ENCODE measurements at regions not wholly inside any gene's neighbourhood (a gene's known extent, or its start where the extent isn't known, plus 50 kb on each side); places are given as distances from the start of the nearest gene placed in this dataset.
A peak's percentile ranks its signal among the peaks of the same experiment; 100 is the strongest.
"Not testable (repeated sequence)": the region's sequence is repeated elsewhere in the genome, so short reads cannot be mapped to it uniquely, and the experiment has no call there.

DNA sequence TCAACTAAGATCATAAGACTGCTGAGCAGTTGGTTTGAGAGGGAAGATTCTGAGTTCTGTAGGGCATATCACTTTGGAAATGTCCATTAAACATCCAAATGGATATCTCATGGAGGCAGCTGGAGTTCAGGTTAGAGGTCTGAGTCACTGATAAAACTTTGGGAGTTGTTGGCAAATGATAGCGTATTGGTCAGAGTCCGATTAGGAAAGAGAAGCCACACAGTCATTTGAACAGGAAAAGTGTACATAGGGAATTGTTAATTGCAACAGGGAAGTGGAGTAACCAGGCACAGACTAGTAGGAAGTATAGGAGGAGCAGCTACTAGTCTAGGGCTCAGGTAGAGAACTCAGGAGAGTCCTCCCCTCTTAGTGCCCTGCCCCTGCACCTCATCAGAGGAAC lies 126.6 kb upstream of the PTPN20 start:
- H3K9me3 ChIP-seq, H3K27me3 ChIP-seq, ATAC-seq, H3K36me3 ChIP-seq, H3K27ac ChIP-seq, H3K4me3 ChIP-seq, H3K4me1 ChIP-seq: not testable (repeated sequence)
- 90% methylated on average over 2 of the region's 2 CpGs; no CpG with 5 or more reads in 1 of the 2 donors for WGBS, 2 donors (ENCODE audit: low coverage in 1 of 2)

- not testable (repeated sequence) for H3K9me3 ChIP-seq, H3K4me1 ChIP-seq, H3K27me3 ChIP-seq, H3K36me3 ChIP-seq, ATAC-seq
- peak overlapping the region; percentile 42 to 59 for H3K4me3 ChIP-seq
- H3K27ac ChIP-seq = peak overlapping the region; percentile 11 to 86 (median 81)
- WGBS, 2 donors (ENCODE audit: low coverage in 1 of 2) = 47% methylated on average over 12 of the region's 18 CpGs; no CpG with 5 or more reads in 1 of the 2 donors
Observed at GRCh38 chr10:46786125-46786517, 125.1 kb upstream of the PTPN20 start.

GRCh38 chr10:46786518-46787320 lies 124.5 kb upstream of the PTPN20 start:
- WGBS, 2 donors (ENCODE audit: low coverage in 1 of 2) = 0 to 5% methylated on average over 2 to 3 of the region's 62 CpGs
- ATAC-seq = peak; percentile 95
- H3K27me3 ChIP-seq, H3K36me3 ChIP-seq, H3K9me3 ChIP-seq, H3K4me1 ChIP-seq: not testable (repeated sequence)
- peak overlapping the region; percentile 42 to 59 for H3K4me3 ChIP-seq
- peak in 1 of 2 donors; percentile 10 for TF ChIP-seq POLR2A (IDR thresholded peaks at IDR 0.05)
- H3K27ac ChIP-seq = peak overlapping the region; percentile 11 to 86 (median 81)

DNA sequence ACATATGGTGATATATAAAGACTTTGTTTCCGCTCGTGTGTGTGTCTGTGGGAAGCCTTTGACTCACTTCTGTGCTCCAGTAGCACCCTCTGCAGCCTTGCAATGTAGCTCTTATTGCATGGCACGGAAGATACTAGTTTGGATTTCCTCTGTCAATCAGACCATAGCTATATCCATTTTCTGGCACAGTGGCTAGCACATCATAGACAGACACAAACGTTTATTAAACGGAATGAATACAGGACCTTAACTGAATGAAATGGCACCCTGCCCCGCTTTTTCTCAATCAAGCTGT lies 124.0 kb upstream of the PTPN20 start:
- Histone ChIP-seq H3K4me1 (peaks cover 0 to 4% (median 0%) of the 10 kb centered on the region in 3 donors), H3K27ac (peak overlapping the region; percentile 1 to 86 (median 81)), H3K9me3 (no peaks in the 10 kb centered on the region), H3K36me3 (no peaks in the 10 kb centered on the region), H3K4me3 (peak overlapping the region; percentile 42 to 59), H3K27me3 (no peaks in the 10 kb centered on the region)
- WGBS, 2 donors (ENCODE audit: low coverage in 1 of 2) = 6 to 11% methylated on average over 6 of the region's 6 CpGs
- TF ChIP-seq POLR2A (IDR thresholded peaks at IDR 0.05) = no peak
- TF ChIP-seq CTCF (IDR thresholded peaks at IDR 0.05) = no peak
- no peak for TF ChIP-seq EP300 (IDR thresholded peaks at IDR 0.05)
- TF ChIP-seq POLR2AphosphoS5 (IDR thresholded peaks at IDR 0.05) = no peak
- peak; percentile 50 for ATAC-seq

- peaks cover 0 to 18% of the 10 kb centered on the region in 2 donors for H3K36me3 ChIP-seq
Observed at GRCh38 chr10:46792657-46793357, 118.4 kb upstream of the PTPN20 start.

DNA sequence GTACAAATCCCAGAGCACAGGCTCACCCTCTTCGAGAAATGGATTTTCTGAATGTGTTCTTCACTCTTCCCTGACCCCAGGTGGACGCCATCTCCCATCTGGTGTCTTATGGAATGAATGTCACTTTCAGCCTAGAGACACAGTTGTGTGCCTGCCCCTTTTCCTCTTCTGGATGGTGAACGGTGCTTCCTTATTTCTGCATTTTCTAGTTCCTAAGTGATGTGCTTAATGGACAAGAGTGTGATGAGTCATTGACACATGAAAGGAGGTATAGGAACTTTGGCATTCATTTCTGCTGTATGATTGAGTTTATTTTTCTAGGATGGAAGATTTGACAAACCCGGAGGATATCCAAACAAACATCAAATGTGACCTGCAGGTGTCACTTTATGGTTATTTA lies 114.9 kb upstream of the PTPN20 start:
- not testable (repeated sequence) for H3K4me3 ChIP-seq, H3K4me1 ChIP-seq, H3K9me3 ChIP-seq, H3K27ac ChIP-seq, ATAC-seq, H3K27me3 ChIP-seq
- peaks cover 0 to 26% of the 10 kb centered on the region in 2 donors for H3K36me3 ChIP-seq
- WGBS, 2 donors (ENCODE audit: low coverage in 1 of 2) = 50 to 74% methylated on average over 2 to 3 of the region's 4 CpGs

More at GRCh38 chr10:46792657-46793357, 118.4 kb upstream of the PTPN20 start:
- H3K9me3 ChIP-seq, H3K27me3 ChIP-seq, H3K4me1 ChIP-seq, H3K4me3 ChIP-seq, ATAC-seq, H3K27ac ChIP-seq: not testable (repeated sequence)
- WGBS, 2 donors (ENCODE audit: low coverage in 1 of 2) = no CpG with 5 or more reads among the region's 6 CpGs

DNA sequence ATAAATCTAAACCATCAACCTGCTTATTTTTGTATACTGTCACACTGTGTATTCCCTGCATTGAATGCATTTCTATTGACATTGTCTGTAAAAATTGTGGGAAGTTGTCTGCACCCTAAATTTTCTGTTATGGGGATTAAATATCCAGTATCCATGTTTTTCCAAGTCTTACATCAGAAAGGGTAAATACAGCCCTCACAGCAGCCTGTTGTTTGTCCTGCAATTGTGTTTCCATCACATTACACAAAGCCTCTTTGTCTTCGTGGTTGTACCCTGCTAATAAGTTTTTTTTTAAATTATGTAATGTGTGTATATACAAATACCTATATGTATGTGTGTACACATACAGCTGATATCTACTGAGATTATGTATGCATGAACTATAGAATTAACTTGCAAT lies 109.2 kb upstream of the PTPN20 start:
- WGBS, 2 donors (ENCODE audit: low coverage in 1 of 2) = 77 to 100% methylated on average over 1 of the region's 1 CpG
- H3K27ac ChIP-seq, H3K4me3 ChIP-seq, H3K4me1 ChIP-seq, ATAC-seq, H3K9me3 ChIP-seq, H3K27me3 ChIP-seq: not testable (repeated sequence)
- H3K36me3 ChIP-seq = peaks cover 0 to 26% of the 10 kb centered on the region in 2 donors

GRCh38 chr10:46803082-46803481 lies 108.1 kb upstream of the PTPN20 start:
- not testable (repeated sequence) for H3K4me3 ChIP-seq, H3K27me3 ChIP-seq, ATAC-seq, H3K9me3 ChIP-seq, H3K27ac ChIP-seq, H3K4me1 ChIP-seq
- WGBS, 2 donors (ENCODE audit: low coverage in 1 of 2) = 40 to 80% methylated on average over 1 of the region's 1 CpG
- peaks cover 0 to 24% of the 10 kb centered on the region in 2 donors for H3K36me3 ChIP-seq

- H3K36me3 ChIP-seq, H3K4me1 ChIP-seq, ATAC-seq, H3K4me3 ChIP-seq, H3K9me3 ChIP-seq, H3K27me3 ChIP-seq, H3K27ac ChIP-seq: not testable (repeated sequence)
- WGBS, 2 donors (ENCODE audit: low coverage in 1 of 2) = no CpG with 5 or more reads among the region's 3 CpGs
Observed at GRCh38 chr10:46810222-46810621, 101.0 kb upstream of the PTPN20 start.

GRCh38 chr10:46816126-46816525 lies 95.1 kb upstream of the PTPN20 start:
- not testable (repeated sequence) for H3K27me3 ChIP-seq, H3K4me3 ChIP-seq, H3K4me1 ChIP-seq, ATAC-seq, H3K27ac ChIP-seq, H3K9me3 ChIP-seq, H3K36me3 ChIP-seq
- WGBS, 2 donors (ENCODE audit: low coverage in 1 of 2) = no CpG with 5 or more reads among the region's 18 CpGs

DNA sequence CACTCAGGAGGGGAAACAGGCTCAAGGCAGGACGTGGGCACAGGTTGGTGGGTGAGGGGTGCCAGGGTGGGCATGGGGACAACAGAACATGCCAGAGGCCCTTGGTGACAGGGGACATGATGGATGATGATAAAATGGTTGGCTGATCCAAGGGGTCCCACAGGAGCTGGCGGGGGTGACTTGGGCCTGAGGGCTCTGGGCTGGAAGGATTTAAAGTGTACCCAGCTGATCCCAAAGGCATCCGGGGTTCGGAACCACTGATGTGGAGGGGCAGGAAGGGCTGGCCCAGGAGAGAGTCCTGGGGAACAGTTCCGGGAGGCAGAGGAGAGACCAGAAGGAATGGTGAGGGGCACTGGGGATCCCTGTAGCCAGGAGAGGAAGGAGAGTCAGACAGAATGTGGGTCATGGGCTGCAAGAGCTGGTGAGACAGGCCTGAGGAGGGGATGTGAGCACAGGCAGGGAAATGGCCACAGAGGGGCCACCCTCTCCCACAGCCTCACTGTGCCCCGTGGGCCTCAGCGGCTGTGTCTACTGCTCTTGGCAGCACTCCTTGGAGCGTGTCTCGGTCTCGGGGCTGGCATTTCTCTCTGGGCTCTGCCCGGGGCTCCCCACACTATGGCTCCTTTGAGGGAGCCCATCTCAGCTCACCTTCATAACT lies 70.7 kb upstream of the PTPN20 start:
- not testable (repeated sequence) for H3K36me3 ChIP-seq, H3K4me1 ChIP-seq, H3K4me3 ChIP-seq, H3K27ac ChIP-seq, H3K27me3 ChIP-seq, H3K9me3 ChIP-seq
- WGBS, 2 donors (ENCODE audit: low coverage in 1 of 2) = 79 to 90% methylated on average over 3 to 4 of the region's 11 CpGs
- ATAC-seq = peak; percentile 28
